ENCODE measurements at regions not wholly inside any gene's neighbourhood (a gene's known extent, or its start where the extent isn't known, plus 50 kb on each side); places are given as distances from the start of the nearest gene placed in this dataset.

GRCh38 chr14:23869078-23869719 is 84.4 kb upstream of the DHRS4 start:
- WGBS, 4 donors, result 85 to 92% (median 90%) methylated on average over 2 of the region's 2 CpGs
- intact Hi-C loops (cut with DNase I), result no loop called here
- Histone ChIP-seq H3K27me3 (no peaks in the 10 kb centered on the region), H3K27ac (no peak overlapping the region), H3K36me3 (no peaks in the 10 kb centered on the region), H3K9me3 (peaks cover 0 to 10% (median 0%) of the 10 kb centered on the region in 12 donors), H3K4me1 (peaks cover 0 to 16% (median 0%) of the 10 kb centered on the region in 12 donors), H3K4me3 (no peak overlapping the region)
- no peak for DNase-seq
- TF ChIP-seq CTCF (IDR thresholded peaks at IDR 0.05), result no peak
- no peak for TF ChIP-seq POLR2A (IDR thresholded peaks at IDR 0.05)
- ATAC-seq, result no peak

- intact Hi-C loops (cut with DNase I), result no loop called here
- no peaks in the 10 kb centered on the region for H3K36me3 ChIP-seq
- H3K4me3 ChIP-seq, result no peak overlapping the region
- H3K9me3 ChIP-seq, result peaks cover 0 to 10% (median 0%) of the 10 kb centered on the region in 12 donors
- H3K27me3 ChIP-seq, result peaks cover 0 to 5% (median 0%) of the 10 kb centered on the region in 9 donors
- TF ChIP-seq POLR2A (IDR thresholded peaks at IDR 0.05), result no peak
- TF ChIP-seq CTCF (IDR thresholded peaks at IDR 0.05), result no peak
- H3K27ac ChIP-seq, result no peak overlapping the region
- DNase-seq, result no peak
- H3K4me1 ChIP-seq, result no peaks in the 10 kb centered on the region
- no peak for ATAC-seq
- 70 to 82% (median 77%) methylated on average over 3 of the region's 3 CpGs for WGBS, 4 donors
Observed at GRCh38 chr14:23876160-23876750, 77.3 kb upstream of the DHRS4 start.

GRCh38 chr14:23877111-23877510 is 76.5 kb upstream of the DHRS4 start:
- ATAC-seq, result no peak
- intact Hi-C loops (cut with DNase I), result no loop called here
- Histone ChIP-seq H3K9me3 (peaks cover 0 to 10% (median 0%) of the 10 kb centered on the region in 12 donors), H3K27ac (no peak overlapping the region), H3K4me1 (no peaks in the 10 kb centered on the region), H3K27me3 (peaks cover 0 to 5% (median 0%) of the 10 kb centered on the region in 9 donors), H3K36me3 (no peaks in the 10 kb centered on the region), H3K4me3 (no peak overlapping the region)
- 80 to 87% (median 85%) methylated on average over 4 of the region's 4 CpGs for WGBS, 4 donors
- no peak for TF ChIP-seq POLR2A (IDR thresholded peaks at IDR 0.05)
- TF ChIP-seq CTCF (IDR thresholded peaks at IDR 0.05), result no peak
- no peak for DNase-seq

- Histone ChIP-seq H3K4me1 (no peaks in the 10 kb centered on the region), H3K27me3 (peaks cover 0 to 5% (median 0%) of the 10 kb centered on the region in 9 donors), H3K36me3 (no peaks in the 10 kb centered on the region), H3K4me3 (no peak overlapping the region), H3K9me3 (peaks cover 0 to 10% (median 0%) of the 10 kb centered on the region in 12 donors), H3K27ac (no peak overlapping the region)
- no peak for TF ChIP-seq CTCF (IDR thresholded peaks at IDR 0.05)
- TF ChIP-seq POLR2A (IDR thresholded peaks at IDR 0.05), result no peak
- intact Hi-C loops (cut with DNase I), result no loop called here
- 80 to 88% (median 88%) methylated on average over 4 of the region's 4 CpGs for WGBS, 4 donors
- DNase-seq (no peak), ATAC-seq (no peak)
Observed at GRCh38 chr14:23877538-23878180, 75.9 kb upstream of the DHRS4 start.

All from heart left ventricle (tissue), 16 donors.